SK-N-MC (cell line): ENCODE measurements at regions not wholly inside any gene's neighbourhood (a gene's known extent, or its start where the extent isn't known, plus 50 kb on each side); places are given as distances from the start of the nearest gene placed in this dataset.
"Not testable (repeated sequence)": the region's sequence is repeated elsewhere in the genome, so short reads cannot be mapped to it uniquely, and the experiment has no call there.

Experiments
- DNase-seq: peaks from one replicate; pipeline ENCODE4 v3.0.0-alpha.2; 2011; ENCODE audit warnings: low read depth, low spot score
- H3K27ac ChIP-seq: fragments of 200-600 bp; sonication (generic); 2 replicates; pipeline ENCODE4 v1.5.1; 2016; ENCODE audit warnings: mixed run types
- H3K36me3 ChIP-seq: fragments of 200-600 bp; sonication (generic); 2 replicates; pipeline ENCODE4 v1.6.1; 2017; ENCODE audit warnings: antibody characterized with exemption, low read length, mixed read lengths; ENCODE audit not compliant: insufficient read depth
- H3K4me3 ChIP-seq: fragments of 200-600 bp; sonication (generic); 2 replicates; pipeline ENCODE4 v1.5.1; 2016
- H3K9ac ChIP-seq: fragments of 200-600 bp; sonication (generic); 2 replicates; pipeline ENCODE4 v1.8.0; 2017; ENCODE audit warnings: mixed run types, mixed read lengths; ENCODE audit not compliant: insufficient read length
- H3K9me3 ChIP-seq: fragments of 200-600 bp; sonication (generic); 2 replicates; pipeline ENCODE4 v1.6.1; 2017; ENCODE audit warnings: low read depth, mild to moderate bottlenecking, antibody characterized with exemption, low read length, moderate library complexity, mixed read lengths
- EZH2 ChIP-seq: fragments of 200-600 bp; sonication (generic); IDR thresholded peaks from one replicate; pipeline ENCODE4 v1.6.1; 2017; ENCODE audit warnings: antibody characterized with exemption
- FOXP2 ChIP-seq: optimal IDR thresholded peaks from 2 replicates; pipeline ENCODE3; 2011; ENCODE audit warnings: mild to moderate bottlenecking, moderate library complexity; ENCODE audit not compliant: insufficient read depth; ENCODE audit errors: extremely low read length, control extremely low read depth
- POLR2AphosphoS5 ChIP-seq: IDR thresholded peaks from 2 replicates; pipeline ENCODE4 v1.6.1; 2012; ENCODE audit warnings: mild to moderate bottlenecking, low read depth, low read length, borderline replicate concordance

DNA sequence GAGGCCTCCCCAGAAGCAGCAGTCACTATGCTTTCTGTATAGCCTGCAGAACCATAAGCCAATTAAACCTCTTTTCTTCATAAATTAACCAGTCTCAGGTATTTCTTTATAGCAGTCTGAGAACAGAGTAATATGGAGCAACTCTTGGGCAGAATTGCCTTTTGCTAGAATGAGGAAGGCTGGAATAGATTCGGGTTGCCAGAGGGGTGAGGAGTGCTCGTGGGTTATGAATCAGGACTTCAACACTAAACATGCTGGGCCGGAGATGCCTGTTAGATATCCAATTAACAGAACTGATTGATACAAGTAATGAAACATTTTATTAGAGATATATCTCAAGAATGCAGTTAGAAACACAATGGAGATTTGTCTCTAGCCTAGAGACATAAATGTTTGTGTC is 140.9 kb upstream of the MAP3K1 start:
- H3K4me3 ChIP-seq, result no peak overlapping the region
- TF ChIP-seq POLR2AphosphoS5 (no peak), FOXP2 (no peak), EZH2 (no peak)
- no peak overlapping the region for H3K9ac ChIP-seq
- DNase-seq, result no peak
- H3K36me3 ChIP-seq, result no peaks in the 10 kb centered on the region
- no peaks in the 10 kb centered on the region for H3K9me3 ChIP-seq
- no peak overlapping the region for H3K27ac ChIP-seq

- no peaks in the 10 kb centered on the region for H3K9me3 ChIP-seq
- no peaks in the 10 kb centered on the region for H3K36me3 ChIP-seq
- no peak overlapping the region for H3K9ac ChIP-seq
- DNase-seq, result no peak
- H3K27ac ChIP-seq, result no peak overlapping the region
- H3K4me3 ChIP-seq, result no peak overlapping the region
- TF ChIP-seq POLR2AphosphoS5 (no peak), EZH2 (no peak), FOXP2 (no peak)
Observed at GRCh38 chr5:56673171-56673570, 142.2 kb upstream of the MAP3K1 start.

- Histone ChIP-seq H3K9ac (no peak overlapping the region), H3K9me3 (no peaks in the 10 kb centered on the region), H3K4me3 (no peak overlapping the region), H3K36me3 (no peaks in the 10 kb centered on the region), H3K27ac (no peak overlapping the region)
- no peak for DNase-seq
- TF ChIP-seq EZH2, result no peak
- no peak for TF ChIP-seq FOXP2
- TF ChIP-seq POLR2AphosphoS5, result no peak
Observed at GRCh38 chr5:56671571-56671970, 143.8 kb upstream of the MAP3K1 start.

DNA sequence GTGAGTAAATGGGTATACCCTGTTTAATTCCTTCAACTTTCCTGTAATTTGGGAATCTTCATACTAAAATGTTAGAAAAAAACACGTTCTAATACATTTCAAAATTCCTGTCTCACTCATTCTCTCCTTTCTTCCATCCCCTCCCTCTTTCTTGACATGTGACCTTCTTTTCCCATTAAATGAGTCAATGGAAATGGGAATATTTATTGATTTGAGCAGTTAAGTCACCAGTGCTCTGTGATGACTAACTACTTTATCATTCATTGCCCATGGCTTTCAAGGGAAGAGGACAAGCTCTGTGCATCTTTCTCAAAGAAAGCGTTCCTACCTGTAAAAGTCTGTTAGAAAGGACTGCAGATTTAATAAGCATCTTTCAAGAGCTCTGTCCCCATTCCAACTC is 144.4 kb upstream of the MAP3K1 start:
- Histone ChIP-seq H3K36me3 (no peaks in the 10 kb centered on the region), H3K4me3 (no peak overlapping the region), H3K27ac (no peak overlapping the region), H3K9me3 (no peaks in the 10 kb centered on the region), H3K9ac (no peak overlapping the region)
- no peak for DNase-seq
- TF ChIP-seq FOXP2, result no peak
- no peak for TF ChIP-seq EZH2
- no peak for TF ChIP-seq POLR2AphosphoS5

- Histone ChIP-seq H3K4me3 (no peak overlapping the region), H3K27ac (no peak overlapping the region), H3K9me3 (no peaks in the 10 kb centered on the region), H3K36me3 (no peaks in the 10 kb centered on the region), H3K9ac (no peak overlapping the region)
- TF ChIP-seq FOXP2 (no peak), EZH2 (no peak), POLR2AphosphoS5 (no peak)
- DNase-seq, result no peak
Observed at GRCh38 chr5:56669534-56670483, 145.5 kb upstream of the MAP3K1 start.

GRCh38 chr5:56668996-56669395 is 146.4 kb upstream of the MAP3K1 start:
- Histone ChIP-seq H3K9me3 (no peaks in the 10 kb centered on the region), H3K9ac (no peak overlapping the region), H3K4me3 (no peak overlapping the region), H3K27ac (no peak overlapping the region), H3K36me3 (no peaks in the 10 kb centered on the region)
- no peak for DNase-seq
- TF ChIP-seq EZH2, result no peak
- TF ChIP-seq FOXP2, result no peak
- no peak for TF ChIP-seq POLR2AphosphoS5

GRCh38 chr5:56667692-56668091 is 147.7 kb upstream of the MAP3K1 start:
- Histone ChIP-seq H3K9me3 (no peaks in the 10 kb centered on the region), H3K4me3 (no peak overlapping the region), H3K9ac (no peak overlapping the region), H3K27ac (no peak overlapping the region), H3K36me3 (no peaks in the 10 kb centered on the region)
- no peak for TF ChIP-seq EZH2
- no peak for TF ChIP-seq FOXP2
- TF ChIP-seq POLR2AphosphoS5, result no peak
- DNase-seq, result no peak

- Histone ChIP-seq H3K4me3 (no peak overlapping the region), H3K36me3 (no peaks in the 10 kb centered on the region), H3K9me3 (no peaks in the 10 kb centered on the region), H3K27ac (no peak overlapping the region), H3K9ac (no peak overlapping the region)
- no peak for DNase-seq
- TF ChIP-seq EZH2 (no peak), FOXP2 (no peak), POLR2AphosphoS5 (no peak)
Observed at GRCh38 chr5:56666901-56667300, 148.4 kb upstream of the MAP3K1 start.

DNA sequence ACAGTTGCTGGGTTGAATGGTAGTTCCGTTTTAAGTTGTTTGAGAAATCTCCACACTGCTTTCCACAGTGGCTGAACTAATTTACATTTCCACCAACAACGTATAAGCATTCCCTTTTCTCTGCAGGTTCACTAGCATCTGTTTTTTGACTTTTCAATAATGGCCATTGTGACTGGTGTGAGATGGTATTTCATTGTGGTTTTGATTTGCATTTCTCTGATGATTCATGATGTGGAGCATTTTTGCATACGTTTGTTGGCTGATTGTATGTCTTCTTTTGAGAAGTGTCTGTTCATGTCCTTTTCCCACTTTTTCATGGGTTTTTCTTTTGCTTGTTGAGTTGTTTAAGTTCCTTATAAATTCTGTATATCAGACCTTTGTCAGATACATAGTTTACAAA is 150.2 kb upstream of the MAP3K1 start:
- not testable (repeated sequence) for H3K9me3 ChIP-seq, H3K4me3 ChIP-seq, H3K27ac ChIP-seq, H3K36me3 ChIP-seq, DNase-seq, H3K9ac ChIP-seq
